SKM-1 (cell line): ENCODE measurements at regions not wholly inside any gene's neighbourhood (a gene's known extent, or its start where the extent isn't known, plus 50 kb on each side); places are given as distances from the start of the nearest gene placed in this dataset.

Source experiments
- DNase-seq: peaks from one replicate; lab custom pipeline; 2025; ENCODE audit not compliant: unreplicated experiment; lab: John Stamatoyannopoulos, UW

GRCh38 chr20:16220826-16221225 lies 352.4 kb downstream of the KIF16B start:
- DNase-seq: no peak

DNA sequence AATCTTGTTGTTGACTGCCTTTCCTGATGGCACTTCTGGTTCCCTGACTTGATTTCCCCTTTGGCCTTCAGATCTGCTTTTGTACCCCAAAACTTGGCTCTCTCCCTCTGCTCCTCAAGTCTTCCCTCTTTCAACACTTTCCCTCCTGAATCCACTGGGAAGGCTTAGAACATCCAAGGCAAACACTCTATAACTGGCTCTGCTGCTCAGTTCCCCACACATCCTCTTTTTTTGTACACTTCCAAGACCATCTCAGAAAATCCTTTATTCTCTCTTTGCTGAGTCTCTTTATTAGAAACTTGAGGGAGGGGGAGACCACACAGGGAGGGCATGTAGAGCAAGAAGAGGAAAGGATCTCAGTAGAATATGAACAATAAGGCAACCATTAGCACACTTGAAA lies 354.1 kb downstream of the KIF16B start:
- DNase-seq: no peak

DNA sequence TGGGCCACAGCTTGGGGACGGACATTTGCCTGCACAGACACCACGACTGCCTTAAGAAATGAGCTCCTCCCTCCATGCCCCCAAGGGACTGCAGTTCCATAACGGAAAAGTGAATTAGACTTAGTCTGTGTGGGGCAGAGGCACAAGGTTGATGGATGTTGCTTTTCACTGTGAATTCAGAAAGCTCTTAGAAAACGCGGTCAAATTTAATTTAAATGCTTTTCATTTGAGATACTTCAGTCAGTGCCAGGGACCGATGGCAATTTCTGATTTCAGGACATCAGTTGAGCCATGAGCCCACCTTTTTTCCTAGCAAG lies 356.4 kb downstream of the KIF16B start:
- DNase-seq: no peak

- DNase-seq: no peak
These were observed 356.9 kb downstream of the KIF16B start for GRCh38 chr20:16216227-16216913.

DNA sequence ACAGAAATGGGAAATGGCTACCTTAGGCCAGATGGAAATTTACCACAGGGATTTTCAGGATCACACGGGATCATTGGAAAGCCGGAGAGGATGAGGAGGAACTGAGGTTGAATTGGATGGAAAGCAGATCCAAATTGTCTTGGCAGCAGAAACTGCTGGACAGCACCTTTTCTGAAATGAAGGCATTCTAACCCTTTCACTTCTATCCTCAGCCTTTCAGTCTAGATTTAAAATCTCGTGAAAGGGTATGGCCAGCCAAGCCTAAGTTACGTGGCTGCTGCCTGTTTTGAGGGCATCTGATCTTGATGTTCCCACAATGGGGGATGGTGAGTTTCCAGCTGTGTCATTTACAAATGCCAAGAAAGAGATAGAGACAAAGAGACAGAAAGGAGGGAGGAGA lies 358.2 kb downstream of the KIF16B start:
- no peak for DNase-seq

GRCh38 chr20:16212790-16213189 lies 360.5 kb downstream of the KIF16B start:
- DNase-seq: no peak

GRCh38 chr20:16209951-16210361 lies 363.3 kb downstream of the KIF16B start:
- DNase-seq: no peak

DNA sequence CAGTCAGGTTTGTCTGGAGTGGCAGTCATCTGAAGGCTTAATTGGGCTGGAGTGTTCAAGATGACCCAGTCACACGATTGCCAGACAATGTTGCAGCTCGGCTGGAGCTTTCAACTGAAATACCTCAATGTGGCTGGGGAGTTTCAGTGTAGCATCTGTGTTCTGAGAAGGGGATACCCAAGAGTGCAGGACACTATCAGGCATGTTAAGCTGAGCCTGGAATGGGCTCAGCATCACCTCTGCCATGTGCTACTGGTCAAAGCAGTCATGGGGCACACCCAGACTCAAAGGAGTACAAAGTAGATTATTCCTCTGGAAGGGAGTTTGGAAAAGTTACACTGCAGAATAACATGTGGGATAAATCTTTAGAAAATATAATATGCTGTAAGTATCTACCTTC lies 363.9 kb downstream of the KIF16B start:
- no peak for DNase-seq

DNA sequence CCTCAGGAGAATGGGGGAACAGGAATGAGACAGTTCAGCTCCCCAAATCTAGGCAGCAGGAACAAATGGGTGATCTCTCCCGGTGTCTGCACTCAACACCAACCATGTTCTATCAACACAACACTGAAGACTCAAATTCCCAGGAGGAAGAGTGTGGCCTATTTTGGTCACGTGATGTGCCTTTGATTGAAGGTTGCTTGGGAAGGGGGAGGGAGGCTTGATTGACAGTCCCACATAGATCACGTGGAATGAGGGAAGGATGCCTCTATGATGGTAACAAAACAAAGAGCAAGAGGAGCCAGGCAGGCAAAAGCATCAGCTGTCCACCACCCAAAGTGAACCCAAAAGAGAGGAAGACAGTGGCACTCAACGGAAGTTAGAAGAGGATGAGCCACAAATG lies 364.8 kb downstream of the KIF16B start:
- no peak for DNase-seq

GRCh38 chr20:16206817-16207216 lies 366.4 kb downstream of the KIF16B start:
- DNase-seq: no peak

- DNase-seq: no peak
These were observed 367.7 kb downstream of the KIF16B start for GRCh38 chr20:16205507-16205906.

DNA sequence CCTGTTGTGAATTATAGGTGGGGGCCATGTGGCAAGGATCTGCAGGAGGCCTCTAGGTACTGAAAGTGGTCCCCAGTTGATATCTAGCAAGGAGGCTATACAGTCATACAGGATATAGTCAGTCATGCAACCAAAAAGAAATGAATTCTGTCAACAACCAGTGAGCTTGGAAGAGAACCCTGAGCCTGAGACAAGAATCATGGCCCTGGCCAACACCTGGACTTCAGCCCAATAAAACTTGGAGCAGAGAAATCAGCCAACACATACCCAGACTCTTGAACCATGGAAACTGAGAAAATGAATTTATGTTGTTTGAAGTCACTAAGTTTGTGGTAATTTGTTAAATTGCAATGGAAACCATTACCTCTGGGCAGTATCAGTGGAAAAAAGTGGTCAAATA lies 370.2 kb downstream of the KIF16B start:
- DNase-seq: no peak

- DNase-seq: no peak
These were observed 372.1 kb downstream of the KIF16B start for GRCh38 chr20:16201191-16201590.

DNA sequence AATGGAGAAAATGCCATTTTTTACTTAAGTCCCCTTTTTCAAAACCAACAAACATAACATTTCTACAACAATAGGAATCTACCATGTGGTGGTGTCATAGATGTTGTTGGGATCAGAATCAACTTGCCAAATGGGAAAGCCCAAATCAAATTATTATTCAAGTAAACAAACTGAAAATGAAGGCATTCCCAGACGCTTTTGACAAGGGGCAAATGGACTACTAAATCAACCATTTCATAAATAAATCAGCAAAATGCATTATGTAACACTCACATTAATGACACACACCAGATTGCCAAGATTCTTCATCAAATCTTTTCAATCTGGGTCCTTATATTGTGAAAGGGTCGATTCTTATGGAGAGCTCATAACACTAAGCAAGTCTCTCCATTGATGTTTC lies 375.6 kb downstream of the KIF16B start:
- DNase-seq: no peak

- DNase-seq: no peak
These were observed 377.6 kb downstream of the KIF16B start for GRCh38 chr20:16195671-16196070.

DNA sequence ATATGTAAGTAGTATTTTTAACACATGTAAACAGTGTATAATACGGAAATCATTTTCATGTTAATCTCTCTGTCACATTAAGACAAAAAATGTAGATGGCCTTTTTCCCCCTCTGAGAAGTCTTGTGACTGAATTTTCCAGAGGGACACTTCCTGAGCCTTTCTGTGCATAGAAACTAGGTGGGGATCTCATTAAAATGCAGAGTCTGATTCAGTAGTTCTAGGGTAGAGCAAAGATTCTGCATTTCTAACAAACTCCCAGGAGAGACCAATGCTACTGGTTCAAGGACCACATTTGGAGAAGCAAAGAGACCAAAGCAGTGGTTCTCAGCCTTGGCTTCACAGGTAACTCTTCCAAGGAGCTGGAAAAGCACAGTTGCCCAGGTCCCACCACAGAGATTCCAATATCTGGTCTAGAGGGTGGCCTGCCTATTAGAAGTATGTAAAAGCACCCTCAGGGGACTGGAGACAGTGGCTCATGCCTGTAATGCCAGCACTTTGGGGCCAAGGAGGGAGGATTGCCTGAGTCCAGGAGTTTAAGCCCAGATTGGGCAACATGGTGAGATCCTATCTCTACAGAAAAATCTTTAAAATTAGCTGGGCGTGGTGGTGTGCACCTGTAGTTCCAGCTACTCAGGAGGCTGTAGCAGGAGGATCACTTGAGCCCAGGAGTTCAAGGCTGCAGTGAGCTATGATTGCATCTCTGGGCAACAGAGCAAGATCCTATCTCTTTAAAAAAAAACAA lies 378.5 kb downstream of the KIF16B start:
- DNase-seq: no peak

DNA sequence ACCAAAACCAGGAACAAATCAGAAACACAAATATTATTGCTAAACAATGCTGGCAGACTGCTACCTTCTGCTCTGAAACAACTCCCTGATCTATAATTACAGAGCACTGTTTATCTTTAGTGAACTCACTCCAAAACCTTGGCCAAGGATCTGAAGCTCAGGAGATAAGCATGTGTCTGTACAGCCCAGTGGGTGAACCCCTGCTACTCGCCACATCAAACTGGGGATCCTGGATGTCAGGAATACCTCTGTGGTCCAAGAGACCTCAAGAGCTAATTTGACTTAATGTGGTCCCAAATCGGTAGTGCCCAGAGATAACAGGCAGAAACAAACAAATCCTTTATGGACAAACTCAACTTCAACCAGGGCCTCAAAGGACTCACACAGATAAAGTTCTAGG lies 381.8 kb downstream of the KIF16B start:
- no peak for DNase-seq

- DNase-seq: no peak
These were observed 383.9 kb downstream of the KIF16B start for GRCh38 chr20:16189371-16189770.

DNA sequence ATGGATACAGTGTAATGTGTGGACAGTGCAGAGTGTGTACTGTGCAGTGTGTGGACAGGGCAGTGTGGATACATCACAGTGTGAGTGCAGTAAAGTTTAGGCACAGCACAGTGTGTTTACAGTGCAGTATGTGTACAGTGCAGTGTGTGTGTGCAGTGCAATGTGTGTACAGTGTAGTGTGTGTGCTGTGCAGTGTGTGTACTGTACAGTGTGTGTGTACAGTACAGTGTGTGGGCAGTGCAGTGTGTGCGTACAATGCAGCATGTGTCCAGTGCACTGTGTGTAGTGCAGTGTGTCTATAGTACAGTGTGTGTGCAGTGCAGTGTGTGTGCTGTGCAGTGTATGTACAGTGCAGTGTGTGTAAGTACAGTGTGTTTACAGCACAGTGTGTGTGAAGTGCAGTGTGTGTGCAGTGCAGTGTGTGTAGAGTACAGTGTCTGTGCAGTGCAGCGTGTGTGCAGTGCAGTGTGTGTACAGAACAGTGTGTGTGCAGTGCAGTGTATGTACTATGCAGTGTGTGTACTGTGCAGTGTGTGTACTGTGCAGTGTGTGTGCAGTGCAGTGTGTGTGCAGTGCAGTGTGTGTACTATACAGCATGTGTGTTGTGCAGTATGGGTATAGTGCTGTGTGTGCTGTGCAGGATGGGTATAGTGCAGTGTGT lies 385.2 kb downstream of the KIF16B start:
- no peak for DNase-seq

GRCh38 chr20:16179919-16180318 lies 393.3 kb downstream of the KIF16B start:
- no peak for DNase-seq

GRCh38 chr20:16179371-16179770 lies 393.9 kb downstream of the KIF16B start:
- DNase-seq: no peak

GRCh38 chr20:16178546-16179135 lies 394.6 kb downstream of the KIF16B start:
- DNase-seq: no peak
